Mesothelial cell of epicardium (in vitro differentiated cells): ENCODE measurements at regions not wholly inside any gene's neighbourhood (a gene's known extent, or its start where the extent isn't known, plus 50 kb on each side); places are given as distances from the start of the nearest gene placed in this dataset.

ENCODE experiments used
- DNase-seq, 2 experiments: peaks; one replicate each; pipeline ENCODE4 v3.0.0; 2021; ENCODE audit warnings: low spot score in 2 of 2; ENCODE audit not compliant: unreplicated experiment in 2 of 2
- H3K27ac Mint-ChIP-seq: 2 replicates; pipeline ENCODE4 v1.8.0; 2021; ENCODE audit warnings: mixed read lengths
- H3K27me3 Mint-ChIP-seq: 2 replicates; pipeline ENCODE4 v1.8.0; 2021; ENCODE audit warnings: low read depth, mixed read lengths
- H3K36me3 Mint-ChIP-seq: 2 replicates; pipeline ENCODE4 v1.8.0; 2021; ENCODE audit warnings: mixed read lengths
- H3K4me1 Mint-ChIP-seq: 2 replicates; pipeline ENCODE4 v1.8.0; 2021; ENCODE audit warnings: mixed read lengths
- H3K4me3 Mint-ChIP-seq: 2 replicates; pipeline ENCODE4 v1.8.0; 2021; ENCODE audit warnings: mild to moderate bottlenecking, moderate library complexity, mixed read lengths
- H3K9me3 Mint-ChIP-seq: 2 replicates; pipeline ENCODE4 v1.8.0; 2021; ENCODE audit warnings: mixed read lengths
- TF ChIP-seq, protein P1 (sequence below): fragments of 200-600 bp; sonication (generic); IDR thresholded peaks from one replicate; pipeline ENCODE4 v1.5.0; 2021; ENCODE audit warnings: antibody characterized with exemption; ENCODE audit not compliant: unreplicated experiment

DNA sequence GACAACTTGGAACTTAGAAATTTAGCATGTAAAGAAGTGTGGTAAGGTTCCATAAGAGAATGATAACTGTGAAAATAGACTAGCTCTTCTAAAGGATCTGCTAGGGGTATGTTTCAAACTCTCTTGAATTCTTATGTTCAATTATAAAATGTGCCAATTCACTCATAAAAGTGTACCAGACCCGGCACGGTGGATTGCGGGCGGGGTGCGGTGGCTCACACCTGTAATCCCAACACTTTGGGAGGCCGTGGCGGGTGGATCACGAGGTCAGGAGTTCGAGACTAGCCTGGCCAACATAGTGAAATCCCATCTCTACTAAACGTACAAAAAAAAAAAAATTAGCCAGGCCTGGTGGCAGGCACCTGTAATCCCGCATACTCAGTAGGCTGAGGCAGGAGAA lies 105.4 kb upstream of the CAV2 start:
- peaks cover 9% of the 10 kb centered on the region for H3K4me1 Mint-ChIP-seq
- DNase-seq: no peak
- H3K27ac Mint-ChIP-seq: no peak overlapping the region
- no peaks in the 10 kb centered on the region for H3K36me3 Mint-ChIP-seq
- peaks cover 11% of the 10 kb centered on the region for H3K9me3 Mint-ChIP-seq
- no peaks in the 10 kb centered on the region for H3K27me3 Mint-ChIP-seq
- no peak overlapping the region for H3K4me3 Mint-ChIP-seq
- TF ChIP-seq, protein P1, sequence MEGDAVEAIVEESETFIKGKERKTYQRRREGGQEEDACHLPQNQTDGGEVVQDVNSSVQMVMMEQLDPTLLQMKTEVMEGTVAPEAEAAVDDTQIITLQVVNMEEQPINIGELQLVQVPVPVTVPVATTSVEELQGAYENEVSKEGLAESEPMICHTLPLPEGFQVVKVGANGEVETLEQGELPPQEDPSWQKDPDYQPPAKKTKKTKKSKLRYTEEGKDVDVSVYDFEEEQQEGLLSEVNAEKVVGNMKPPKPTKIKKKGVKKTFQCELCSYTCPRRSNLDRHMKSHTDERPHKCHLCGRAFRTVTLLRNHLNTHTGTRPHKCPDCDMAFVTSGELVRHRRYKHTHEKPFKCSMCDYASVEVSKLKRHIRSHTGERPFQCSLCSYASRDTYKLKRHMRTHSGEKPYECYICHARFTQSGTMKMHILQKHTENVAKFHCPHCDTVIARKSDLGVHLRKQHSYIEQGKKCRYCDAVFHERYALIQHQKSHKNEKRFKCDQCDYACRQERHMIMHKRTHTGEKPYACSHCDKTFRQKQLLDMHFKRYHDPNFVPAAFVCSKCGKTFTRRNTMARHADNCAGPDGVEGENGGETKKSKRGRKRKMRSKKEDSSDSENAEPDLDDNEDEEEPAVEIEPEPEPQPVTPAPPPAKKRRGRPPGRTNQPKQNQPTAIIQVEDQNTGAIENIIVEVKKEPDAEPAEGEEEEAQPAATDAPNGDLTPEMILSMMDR: no peak

DNA sequence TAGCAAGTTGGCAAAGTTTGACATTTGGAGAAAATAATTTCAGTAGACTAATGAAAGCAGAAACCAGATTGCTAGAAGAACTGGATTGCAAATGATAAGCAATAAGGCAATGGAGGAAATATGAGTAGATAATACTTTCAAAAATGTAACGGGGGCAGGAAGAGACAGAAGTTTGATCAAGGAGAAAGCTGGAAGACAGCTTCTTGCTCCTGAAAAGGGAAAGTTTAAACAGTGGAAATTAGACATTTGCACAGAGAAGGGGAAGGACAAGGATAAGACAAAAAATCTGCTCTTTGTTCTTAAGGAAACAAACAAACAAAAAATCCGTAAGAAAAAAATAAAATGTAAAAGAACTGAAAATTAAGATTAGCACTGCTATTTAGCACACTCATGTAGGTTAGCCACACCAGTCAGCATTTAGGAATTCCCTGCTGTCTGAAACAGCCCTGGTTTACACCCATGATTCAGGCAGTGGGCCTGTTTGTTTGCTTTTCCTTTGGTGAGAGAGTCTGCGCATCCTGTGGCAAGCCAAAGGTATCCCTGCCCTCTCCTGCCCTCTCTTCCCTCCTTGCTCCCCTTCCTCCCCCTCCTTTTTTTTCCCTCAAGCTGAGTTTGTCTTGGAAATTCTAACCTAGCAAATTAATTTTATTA lies 104.3 kb upstream of the CAV2 start:
- peaks cover 18% of the 10 kb centered on the region for H3K4me1 Mint-ChIP-seq
- no peaks in the 10 kb centered on the region for H3K36me3 Mint-ChIP-seq
- H3K4me3 Mint-ChIP-seq: no peak overlapping the region
- no peak for DNase-seq
- peaks cover 11% of the 10 kb centered on the region for H3K9me3 Mint-ChIP-seq
- peak overlapping the region; percentile 22 for H3K27ac Mint-ChIP-seq
- TF ChIP-seq, protein P1: no peak
- no peaks in the 10 kb centered on the region for H3K27me3 Mint-ChIP-seq

DNA sequence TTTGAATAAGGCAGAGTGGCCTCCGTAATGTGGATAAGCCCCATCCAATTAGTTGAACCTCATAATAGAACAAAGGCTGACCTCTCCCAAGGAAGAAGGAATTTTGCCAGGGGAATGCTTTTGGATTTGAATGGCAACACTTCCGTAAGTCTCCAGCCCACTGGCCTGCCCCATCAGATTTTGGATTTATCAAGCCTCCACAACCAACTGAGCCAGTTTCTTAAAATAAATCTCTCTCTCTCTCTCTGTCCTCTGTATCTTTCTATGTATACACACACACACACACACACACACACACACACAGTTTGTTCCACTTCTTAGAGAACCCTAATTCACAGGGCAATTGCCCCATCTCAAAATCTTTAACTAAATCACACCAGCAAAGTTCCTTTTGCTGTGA lies 100.9 kb upstream of the CAV2 start:
- no peak overlapping the region for H3K4me3 Mint-ChIP-seq
- no peak overlapping the region for H3K27ac Mint-ChIP-seq
- H3K36me3 Mint-ChIP-seq: no peaks in the 10 kb centered on the region
- DNase-seq: no peak
- TF ChIP-seq, protein P1: no peak
- H3K9me3 Mint-ChIP-seq: peaks cover 11% of the 10 kb centered on the region
- H3K27me3 Mint-ChIP-seq: no peaks in the 10 kb centered on the region
- H3K4me1 Mint-ChIP-seq: peaks cover 24% of the 10 kb centered on the region

DNA sequence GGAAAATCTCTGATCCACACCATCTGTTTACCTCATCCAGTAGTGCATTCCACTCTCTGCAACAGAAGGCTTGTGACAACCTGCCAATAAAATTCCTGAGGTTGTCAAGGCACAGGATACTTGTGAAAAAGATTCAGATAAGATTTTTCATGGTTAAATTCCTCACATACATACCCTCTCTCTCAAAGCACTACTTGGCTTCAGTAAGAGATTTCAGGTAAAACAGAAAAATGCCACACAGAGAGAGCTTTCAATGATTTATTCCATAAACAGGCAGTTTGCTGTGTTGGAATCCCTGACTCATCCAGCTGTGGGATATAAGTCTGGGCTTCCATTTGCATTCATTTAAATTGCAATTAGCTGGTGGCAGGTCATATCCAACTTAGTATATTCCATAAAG lies 99.7 kb upstream of the CAV2 start:
- peak overlapping the region; percentile 68 for H3K27ac Mint-ChIP-seq

DNA sequence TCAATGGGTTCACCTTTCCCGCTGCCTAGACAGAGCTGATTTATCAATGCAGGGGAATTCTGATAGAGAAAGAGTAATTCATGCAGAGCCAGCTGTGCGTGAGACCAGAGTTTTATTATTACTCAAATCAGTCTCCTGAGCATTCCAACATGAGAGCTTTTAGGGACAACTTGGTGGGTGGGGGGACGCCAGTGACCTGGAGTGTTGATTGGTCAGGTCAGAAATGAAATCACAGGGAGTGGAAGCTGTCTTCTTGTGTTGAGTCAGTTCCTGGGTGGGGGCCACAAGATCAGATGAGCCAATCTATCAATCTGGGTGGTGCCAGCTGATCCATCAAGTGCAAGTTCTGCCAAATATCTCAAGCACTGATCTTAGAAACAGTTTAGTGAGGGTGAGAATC lies 99.0 kb upstream of the CAV2 start:
- H3K27me3 Mint-ChIP-seq: no peaks in the 10 kb centered on the region
- H3K36me3 Mint-ChIP-seq: no peaks in the 10 kb centered on the region
- no peak for DNase-seq
- no peak overlapping the region for H3K4me3 Mint-ChIP-seq
- peaks cover 17% of the 10 kb centered on the region for H3K4me1 Mint-ChIP-seq
- peaks cover 11% of the 10 kb centered on the region for H3K9me3 Mint-ChIP-seq
- H3K27ac Mint-ChIP-seq: no peak overlapping the region
- TF ChIP-seq, protein P1: no peak

More for the DNA sequence above, 99.7 kb upstream of the CAV2 start:
- Mint-ChIP-seq H3K4me1 (peaks cover 22% of the 10 kb centered on the region), H3K27me3 (no peaks in the 10 kb centered on the region), H3K9me3 (peaks cover 11% of the 10 kb centered on the region), H3K36me3 (no peaks in the 10 kb centered on the region), H3K4me3 (no peak overlapping the region)
- TF ChIP-seq, protein P1: no peak
- no peak for DNase-seq

DNA sequence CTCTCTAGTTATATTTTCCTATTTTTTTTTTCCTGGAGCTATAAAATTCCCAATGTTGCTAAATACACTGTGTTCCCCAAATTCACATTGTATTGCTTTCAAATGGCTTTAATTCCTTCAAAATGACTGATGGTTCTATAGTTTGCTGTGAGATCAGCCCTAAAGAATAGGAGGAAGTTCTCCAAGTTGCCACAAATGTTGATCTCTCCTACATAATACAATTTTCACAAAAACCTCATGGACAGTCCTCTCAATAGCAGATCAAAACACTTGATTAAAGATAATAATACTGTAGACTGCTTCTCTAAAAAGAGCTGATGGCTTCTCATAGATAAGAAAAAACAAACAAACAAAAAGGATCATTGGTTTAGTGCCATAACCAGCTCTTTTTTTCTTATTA lies 97.8 kb upstream of the CAV2 start:
- DNase-seq: no peak
- Mint-ChIP-seq H3K9me3 (peaks cover 11% of the 10 kb centered on the region), H3K4me1 (peaks cover 17% of the 10 kb centered on the region), H3K27ac (no peak overlapping the region), H3K36me3 (no peaks in the 10 kb centered on the region), H3K4me3 (no peak overlapping the region), H3K27me3 (no peaks in the 10 kb centered on the region)
- TF ChIP-seq, protein P1: no peak
